Amniotic stem cell (primary cell): ENCODE measurements at regions not wholly inside any gene's neighbourhood (a gene's known extent, or its start where the extent isn't known, plus 50 kb on each side); places are given as distances from the start of the nearest gene placed in this dataset.

Source experiments
- DNase-seq: peaks from one replicate; lab custom pipeline; 2025; lab: John Stamatoyannopoulos, UW

DNA sequence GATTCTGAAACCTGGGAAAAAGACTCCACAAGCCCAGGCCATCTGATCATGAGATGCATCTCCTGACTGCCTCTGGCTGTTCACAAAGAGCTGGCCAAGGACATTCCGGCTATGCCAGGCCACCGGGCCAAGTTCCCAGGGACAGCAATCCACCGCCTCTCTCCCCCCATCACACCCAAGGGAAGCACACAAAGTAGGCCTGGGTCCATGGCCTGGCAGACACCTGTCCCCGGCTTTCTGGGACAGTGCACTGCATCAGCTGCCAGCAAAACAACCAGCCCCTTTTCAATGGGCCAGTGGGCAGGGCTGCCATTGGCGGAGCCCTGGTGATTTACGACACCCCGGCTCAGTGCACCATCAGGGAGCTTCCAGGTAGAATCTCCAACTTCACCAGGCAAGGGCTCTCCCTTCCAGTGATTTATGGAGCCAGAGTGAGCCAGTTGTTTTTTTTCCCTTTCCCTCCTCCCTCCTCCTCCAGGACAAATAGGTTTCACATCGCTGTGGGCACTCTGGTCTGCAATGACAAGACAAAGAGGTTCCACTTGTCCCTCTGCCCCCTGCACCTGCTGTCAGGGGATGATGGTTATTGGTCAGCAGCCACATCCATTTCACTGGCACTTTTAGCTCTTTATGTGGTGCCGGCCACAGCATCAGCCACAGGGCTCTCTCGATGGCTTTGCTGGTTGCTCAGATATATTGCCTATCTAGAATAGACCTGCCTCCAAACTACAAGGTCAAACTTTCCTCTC is 149.6 kb downstream of the SLC38A6 start:
- DNase-seq, result no peak

DNA sequence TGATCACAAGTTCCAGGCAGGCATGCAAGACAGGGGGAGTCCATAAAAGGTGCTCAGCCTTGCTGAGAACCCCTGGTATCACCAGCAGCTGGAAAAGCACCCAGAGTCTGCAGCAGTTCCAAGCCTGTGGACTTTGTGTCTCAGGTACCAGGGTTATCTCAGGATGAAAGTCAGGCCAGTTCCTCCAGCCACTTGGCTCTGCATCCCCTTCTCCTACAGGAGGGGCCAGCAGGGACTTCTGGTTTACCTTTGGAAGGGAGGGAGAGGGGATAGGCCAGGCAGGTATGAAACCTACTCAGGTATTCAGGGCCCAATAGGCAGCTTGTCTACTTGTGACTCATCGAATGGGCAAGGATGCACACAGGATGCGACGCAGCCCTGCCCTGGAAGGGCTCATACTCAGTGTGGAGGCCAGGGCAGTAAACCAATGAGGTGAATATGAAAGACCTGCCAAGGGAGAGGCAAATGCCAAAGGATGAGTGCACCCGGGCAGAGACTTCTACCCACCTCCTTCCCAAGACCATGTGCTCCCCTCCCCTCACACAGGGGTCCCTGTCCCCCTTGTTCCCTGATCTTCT is 148.2 kb downstream of the SLC38A6 start:
- DNase-seq, result no peak

DNA sequence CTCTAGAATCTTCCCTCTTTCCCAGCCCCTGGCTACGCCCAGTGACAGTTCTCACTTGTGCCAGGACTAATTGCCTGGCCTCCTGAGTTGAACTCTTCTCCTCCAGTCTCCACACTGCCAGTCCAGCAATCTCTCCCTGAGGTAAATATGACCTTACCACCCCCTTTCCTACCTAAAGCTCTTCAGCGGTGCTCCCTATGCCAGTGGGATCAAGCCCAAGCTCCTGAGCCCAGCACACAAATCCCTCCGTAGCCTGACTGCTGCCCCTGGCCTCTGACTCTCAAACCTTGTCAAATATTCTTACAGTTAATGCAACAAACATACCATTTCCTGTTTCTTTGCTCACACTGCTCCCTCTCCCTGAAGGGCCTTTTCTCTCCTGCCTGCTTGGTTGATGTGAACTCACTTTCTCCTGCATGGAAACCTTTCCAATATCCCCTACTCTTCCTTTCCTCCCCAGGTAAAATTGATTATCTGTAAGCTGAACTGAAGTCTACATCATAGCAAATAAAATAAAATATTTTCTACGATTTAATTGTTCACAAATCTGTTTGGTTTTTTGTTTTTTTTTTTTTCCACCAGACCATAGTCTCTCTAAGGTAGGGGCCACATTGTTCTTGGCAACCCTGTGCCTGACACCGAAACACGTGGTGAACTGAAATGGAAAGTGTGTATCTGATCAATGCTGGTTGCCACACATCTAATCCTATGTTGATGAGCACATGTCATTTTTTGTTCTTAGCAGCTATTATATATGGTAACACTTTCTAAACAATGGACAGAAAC is 147.5 kb downstream of the SLC38A6 start:
- DNase-seq, result no peak

DNA sequence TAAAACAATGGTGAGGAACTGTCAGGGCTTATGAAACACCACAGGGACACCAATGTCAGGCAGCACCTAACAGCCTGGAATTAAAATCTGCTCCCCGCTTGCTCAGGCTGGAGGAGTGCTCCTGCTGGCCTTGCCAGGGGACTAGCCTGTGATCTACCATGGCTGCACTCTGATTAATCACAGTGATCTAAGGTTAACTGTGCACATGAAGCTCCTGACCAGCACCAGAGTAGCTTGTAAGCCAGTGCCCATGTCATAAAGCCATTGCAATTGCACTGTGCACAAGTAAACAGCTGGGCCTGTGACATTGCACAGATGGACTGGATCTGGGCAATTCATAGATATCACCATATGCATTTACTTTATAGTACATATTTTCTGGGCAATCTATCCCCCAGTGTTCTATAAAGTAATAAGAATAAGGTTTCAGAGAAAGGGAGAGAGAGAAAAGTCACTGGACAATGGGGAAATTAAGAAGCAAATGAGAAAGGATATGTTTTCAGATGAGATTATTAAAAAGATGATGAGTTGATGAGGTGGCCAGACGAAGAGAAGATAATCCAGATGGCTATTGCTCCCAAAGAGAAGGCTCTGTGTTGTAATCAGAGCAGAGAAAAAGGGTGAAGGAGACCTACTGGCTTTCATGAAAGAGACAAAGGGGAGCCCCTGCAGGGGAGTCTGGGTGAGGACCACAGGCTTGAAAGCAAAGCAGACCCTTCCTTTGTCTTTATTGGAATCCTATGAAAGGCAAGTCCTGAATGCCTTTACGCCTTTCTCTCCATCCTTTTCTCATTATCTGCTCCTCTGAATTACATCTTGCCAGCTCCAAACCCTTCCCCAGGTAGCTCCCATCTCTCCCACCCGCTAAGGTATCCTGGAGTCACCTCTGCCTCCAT is 145.8 kb downstream of the SLC38A6 start:
- DNase-seq, result no peak

DNA sequence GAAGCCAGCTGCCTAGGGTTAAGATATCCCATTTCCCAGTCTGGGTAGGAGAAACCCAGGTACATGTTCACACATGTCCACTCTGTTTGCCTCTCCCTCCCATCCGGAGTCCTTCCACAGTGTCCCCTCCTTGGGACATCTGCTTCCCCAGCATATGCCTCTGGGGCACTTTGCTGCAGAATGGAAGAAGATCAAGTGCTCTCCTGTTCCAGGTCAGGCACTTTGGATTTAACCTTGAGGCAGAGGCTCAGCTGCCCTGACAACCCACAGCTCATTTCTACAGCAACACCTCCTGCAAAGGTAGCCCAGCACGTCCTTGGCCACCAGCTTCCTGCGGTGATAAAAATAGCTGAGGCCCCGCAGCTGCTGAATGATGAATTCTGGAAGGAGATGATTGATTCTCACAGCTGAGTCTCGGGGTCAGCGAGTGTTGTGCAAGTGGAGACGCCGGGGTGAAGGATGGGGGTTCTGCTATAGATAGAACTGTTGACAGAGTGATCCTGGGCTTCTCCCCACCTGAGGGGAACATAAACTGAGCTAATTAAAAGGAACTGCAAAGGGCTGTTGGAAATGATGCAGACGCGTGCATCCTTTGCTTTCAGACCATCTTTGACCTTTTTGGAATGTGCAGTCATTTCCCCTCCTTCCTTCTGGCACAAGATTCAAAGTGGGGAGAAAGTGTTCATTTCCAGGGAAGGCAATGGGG is 145.0 kb downstream of the SLC38A6 start:
- no peak for DNase-seq

DNA sequence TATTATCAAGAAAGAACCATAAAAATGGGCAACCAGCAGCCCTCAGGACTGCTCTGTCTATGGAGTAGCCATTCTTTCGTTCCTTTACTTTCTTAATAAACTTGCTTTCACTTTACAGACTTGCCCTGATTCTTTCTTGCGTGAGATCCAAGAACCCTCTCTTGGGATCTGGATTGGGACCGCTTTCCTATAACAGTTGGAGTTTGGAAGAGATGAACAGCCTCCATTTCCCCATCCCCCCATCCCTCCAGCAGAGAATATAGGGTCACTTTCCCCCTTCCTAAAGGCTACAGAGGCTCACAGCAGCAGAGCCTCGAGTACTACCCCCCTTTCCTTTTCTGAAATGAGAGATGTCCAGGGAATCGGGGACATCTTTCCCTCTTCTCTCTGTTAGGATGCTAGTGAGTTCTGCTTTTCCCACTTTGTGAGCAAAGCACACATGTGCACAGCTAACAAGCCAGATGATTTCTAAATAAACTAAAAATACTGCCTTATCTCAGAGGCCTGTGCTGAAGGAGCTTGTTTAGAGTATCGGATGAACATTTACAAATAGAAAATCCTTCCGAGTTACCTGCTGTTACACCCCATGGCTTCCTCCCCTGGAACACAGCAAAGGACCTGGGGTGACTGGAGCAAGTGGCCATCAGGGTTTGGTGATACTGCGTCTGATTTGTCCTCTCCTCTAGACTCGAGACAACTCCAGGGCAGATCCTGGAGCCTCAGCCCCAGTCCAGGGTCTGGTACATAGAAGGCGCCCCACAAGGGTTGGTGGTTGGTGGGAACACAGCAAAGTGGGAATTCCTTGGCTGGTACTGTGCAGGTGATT is 144.2 kb downstream of the SLC38A6 start:
- DNase-seq, result no peak

DNA sequence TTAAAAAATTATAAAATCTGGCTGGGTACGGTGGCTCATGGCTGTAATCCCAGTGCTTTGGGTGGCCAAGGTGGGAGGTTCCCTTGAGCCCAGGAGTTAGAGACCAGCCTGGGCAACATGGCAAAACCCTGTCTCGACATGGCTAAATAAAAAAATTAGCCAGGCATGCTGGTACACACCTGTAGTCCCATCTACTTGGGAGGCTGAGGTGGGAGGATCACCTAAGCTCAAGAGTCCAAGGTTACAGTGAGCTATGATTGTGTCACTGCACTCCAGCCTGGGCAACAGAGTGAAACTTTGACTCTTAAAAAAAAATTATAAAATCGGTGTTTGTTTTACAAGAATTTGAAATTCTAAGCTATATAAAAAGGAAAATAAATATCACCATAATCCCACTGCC is 141.8 kb downstream of the SLC38A6 start:
- no peak for DNase-seq

DNA sequence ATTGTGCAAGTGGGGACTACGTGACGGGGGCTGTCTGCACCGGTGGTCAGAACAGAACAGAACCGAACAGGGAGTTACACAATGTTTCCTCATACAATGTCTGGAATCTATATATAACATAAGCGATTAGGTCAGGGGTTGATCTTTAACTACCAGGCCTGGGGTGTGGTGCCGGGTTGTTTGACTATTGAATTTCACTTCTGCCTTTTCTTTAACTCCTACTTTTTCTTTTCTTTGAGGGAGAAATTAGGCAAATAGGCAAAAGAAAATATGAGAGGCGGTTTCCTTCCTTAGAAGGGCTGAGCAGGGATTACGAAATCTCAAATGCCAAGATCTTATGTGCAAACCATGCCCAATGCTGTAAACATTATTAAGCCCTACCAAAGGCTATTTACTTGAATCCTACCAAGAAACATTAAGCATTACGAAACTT is 140.3 kb downstream of the SLC38A6 start:
- no peak for DNase-seq

DNA sequence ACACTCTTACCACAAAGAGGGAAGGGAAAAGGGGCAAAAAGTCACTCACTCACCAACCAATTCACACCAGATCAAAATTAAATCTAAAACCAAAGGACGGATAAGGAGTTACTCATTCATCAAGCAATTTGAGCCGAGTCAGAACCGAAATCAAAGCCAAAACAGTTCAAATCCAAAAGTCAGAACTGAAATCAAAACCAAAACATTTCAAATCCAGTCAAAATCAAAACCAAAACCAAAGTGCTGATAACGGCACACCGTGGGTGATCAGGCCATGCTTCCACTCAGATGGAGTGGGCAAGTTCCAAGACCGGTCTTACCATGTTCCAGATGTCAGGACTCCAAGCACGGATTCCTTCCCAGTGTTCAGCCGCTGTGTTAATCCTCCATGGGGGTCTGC is 139.5 kb downstream of the SLC38A6 start:
- DNase-seq, result no peak

DNA sequence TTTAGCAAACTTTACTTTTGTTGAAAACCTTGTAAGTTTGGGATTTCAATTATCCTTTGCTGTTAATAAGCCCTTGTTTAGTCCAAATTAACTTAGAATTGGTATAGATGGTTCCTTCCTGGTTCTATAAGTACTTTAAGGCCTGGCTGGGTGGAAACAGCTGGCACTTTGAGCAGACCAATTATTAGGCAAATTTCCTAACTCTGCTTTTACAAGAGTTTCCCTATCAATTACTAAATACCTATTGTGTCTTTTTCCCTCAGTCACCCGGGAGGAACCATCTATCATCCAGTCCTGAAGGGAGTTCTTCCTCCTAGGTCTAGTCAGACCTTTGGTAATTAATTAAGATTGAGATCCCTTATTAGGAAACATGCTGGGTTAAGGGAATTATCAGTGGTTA is 138.0 kb downstream of the SLC38A6 start:
- no peak for DNase-seq

DNA sequence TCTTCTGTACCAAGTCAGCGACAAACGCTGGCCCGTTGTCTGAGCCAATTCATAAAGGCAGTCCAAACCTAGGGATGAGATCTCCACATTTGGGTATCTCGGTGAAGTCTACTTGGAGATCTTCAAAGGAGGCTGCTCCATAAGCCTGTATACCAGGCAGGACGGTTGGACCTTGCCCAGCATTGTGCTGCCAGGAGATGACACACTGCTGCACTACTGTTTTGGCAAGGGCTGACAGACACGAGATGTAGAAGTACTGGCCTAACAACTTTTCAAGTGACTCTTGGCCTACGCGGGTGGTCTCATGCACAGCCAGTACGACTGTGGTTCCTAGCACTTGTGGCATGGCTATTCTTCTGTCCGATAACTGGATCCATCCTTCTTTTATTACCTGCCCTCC is 135.3 kb downstream of the SLC38A6 start:
- no peak for DNase-seq

DNA sequence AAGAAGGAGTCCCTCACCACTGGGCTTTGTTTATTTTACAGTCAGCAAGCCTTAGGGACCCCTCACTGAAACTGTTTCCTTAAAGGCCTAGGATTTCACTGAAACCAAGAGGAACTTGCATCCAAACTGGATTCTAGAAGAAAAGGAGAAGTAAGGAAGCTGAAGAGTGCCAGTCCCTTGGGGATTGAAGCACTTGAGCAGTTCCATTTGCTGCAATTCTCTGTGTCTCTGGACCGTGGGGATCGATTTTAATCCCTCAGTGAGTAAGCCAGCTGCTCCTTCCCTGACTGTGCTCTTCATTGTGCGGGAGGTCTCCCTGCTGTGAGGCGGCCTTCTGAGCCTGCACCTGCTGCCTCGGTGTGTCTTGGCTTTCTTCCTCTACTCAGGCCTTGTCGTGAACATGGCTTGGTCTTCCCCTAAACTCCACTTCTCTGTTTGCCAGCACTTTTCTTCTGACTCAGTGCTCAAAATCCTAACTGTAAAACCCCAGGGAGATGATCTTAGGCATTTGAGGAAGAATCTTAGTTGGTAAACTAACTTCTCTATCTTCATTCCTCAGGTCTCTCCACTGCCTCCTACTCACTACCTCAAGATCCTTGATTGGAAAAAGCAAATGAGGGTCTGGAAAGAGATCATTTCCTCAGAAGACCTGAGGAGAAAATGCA is 132.6 kb downstream of the SLC38A6 start:
- no peak for DNase-seq

DNA sequence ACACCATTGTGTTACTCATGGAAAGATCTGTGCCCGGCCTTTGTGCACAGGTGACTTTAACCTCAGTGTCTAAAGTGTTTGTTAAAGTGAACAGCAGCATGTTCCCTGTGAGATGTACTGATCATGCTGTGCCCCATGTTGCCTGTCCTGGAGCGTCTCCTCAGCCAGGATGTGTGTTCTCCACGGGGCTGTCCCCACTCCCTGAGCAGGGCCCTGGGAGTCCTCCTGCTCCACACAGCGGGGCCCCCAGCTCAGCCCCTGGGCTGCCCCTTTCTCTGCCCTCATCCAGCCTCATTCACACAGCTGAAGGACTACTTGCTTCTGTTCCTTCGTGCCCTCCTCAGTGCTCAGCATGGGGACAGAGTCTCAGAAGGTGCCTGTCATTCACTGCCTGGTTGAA is 131.5 kb downstream of the SLC38A6 start:
- DNase-seq, result no peak

DNA sequence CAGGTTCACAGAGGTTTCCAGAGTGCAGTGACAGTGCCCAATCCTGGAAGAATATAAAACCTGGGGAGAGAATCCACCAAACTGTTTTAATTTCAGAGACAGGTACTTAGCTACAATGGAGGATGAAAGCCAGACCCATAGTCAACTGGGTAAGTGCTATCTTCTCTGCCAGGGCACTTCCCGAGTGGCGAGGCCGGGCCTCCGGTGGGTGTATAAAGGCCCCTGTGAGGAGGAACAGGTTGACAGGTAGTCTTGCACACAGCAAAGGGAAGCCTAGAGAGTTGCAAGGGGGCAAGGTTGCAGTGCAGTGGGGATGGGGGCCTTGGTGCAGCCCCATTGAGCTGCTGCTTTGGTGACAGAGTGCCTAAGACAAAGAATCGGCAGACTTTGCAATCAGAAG is 130.7 kb downstream of the SLC38A6 start:
- no peak for DNase-seq

DNA sequence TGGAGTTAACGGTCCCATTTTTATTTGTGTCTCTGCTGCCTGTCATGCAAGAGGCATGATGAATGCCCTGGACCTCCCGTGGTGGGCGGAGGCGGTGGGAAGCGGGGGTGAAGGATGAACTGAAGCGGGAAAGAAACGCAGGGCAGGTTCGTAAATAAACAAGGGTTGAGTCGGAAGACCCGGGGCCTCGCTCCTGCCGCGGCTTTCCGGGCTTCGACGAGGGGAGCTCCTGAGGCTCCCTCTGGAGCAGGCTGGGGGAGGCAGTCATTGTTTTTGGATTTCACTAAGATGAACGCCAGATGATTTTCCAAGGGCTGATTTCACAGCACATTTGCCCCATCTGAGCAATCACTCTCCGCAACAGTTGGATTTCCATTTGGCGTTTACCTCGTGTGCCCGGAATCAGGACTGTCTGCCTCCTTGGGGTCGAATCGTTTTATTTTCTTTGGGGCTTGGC is 130.2 kb downstream of the SLC38A6 start:
- DNase-seq, result no peak

DNA sequence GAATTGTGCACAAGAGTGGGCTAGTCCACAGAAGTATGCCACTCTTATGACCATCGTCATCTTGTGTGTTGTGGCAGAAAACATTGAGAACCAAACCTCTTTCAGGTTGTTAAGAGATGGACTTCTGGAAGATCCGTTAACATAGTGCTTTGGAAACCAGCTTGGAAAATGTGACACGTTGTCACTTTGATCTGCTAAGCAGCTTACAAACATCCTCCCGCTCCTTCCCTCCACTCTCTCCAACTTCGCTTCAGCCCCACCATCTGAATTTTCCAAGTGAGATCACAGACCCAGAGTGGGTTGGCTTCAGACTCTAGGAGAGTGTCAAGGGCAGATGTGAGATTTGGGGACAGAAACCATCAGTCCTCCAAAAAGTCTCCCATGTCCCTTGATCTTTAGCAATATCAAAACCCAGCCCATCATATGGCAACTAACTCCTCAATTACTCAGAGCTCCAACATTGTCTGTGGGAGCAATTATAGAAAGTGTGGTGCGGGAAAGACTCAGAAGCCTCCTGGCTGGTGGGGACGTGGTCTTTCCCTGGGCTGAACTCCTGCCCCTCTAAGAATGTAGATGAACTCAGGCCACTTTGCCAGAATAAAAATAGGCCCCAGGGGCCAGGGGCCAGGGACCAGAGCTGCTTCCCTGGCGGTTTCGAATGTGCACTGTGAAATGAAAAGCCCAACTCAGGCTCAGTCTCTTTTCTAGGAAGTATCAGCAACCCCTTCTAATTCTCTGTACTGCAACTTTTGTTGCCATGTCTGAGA is 129.5 kb downstream of the SLC38A6 start:
- DNase-seq, result no peak

DNA sequence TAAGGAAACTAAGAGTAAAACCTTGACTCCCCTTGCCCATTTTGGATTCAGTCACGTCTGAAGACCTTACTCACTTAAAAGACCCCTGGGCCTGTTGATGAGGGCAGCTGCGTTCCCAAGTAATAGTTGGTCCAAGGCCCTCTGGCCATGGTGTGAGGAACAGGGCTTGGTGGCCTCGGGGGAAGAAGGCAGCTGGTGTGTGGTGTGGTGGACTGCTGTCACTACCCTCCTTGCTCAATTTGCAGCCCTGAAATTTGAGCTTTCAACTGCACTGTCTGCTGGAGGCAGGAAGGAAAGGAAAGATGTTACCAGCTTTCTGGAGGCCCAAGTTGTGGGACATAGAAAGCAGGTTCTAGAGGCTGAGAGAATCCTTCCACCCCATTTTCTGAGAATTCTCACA is 128.2 kb downstream of the SLC38A6 start:
- no peak for DNase-seq

DNA sequence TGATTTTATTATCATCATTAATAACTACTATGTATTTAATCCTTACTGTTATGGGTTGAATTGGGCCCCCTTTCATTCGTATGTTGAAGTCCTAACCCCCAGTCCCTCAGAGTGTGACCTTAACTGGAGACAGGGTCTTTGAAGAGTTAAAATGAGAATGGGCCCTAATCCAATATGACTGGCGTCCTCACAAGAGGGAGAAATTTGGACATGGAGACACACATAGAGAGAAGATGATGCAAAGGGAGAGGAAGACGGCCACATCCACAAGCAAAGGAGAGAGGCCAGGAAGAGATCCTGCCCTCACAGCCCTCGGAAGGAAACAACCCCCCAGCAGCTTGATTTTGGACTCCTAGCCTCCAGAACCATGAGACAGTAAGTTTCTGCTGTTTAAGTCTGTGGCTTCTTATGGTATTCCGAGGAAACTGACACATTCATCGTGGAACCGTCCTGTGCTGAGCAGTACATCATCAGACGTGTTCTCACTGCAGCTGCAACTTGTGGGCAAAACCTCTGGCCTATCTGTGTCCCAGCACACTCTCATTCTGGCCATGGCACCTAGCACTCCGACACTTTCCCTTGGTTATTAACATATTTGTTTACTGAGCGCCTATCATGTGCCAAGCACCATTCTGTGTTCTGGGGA is 127.6 kb downstream of the SLC38A6 start:
- no peak for DNase-seq
